NOMO-1 treated with DMSO at 0.1 percent for 48 hours (cell line): ENCODE measurements at regions not wholly inside any gene's neighbourhood (a gene's known extent, or its start where the extent isn't known, plus 50 kb on each side); places are given as distances from the start of the nearest gene placed in this dataset.

Experiments
- DNase-seq: peaks from one replicate; lab custom pipeline; 2025; ENCODE audit not compliant: unreplicated experiment; lab: John Stamatoyannopoulos, UW

DNA sequence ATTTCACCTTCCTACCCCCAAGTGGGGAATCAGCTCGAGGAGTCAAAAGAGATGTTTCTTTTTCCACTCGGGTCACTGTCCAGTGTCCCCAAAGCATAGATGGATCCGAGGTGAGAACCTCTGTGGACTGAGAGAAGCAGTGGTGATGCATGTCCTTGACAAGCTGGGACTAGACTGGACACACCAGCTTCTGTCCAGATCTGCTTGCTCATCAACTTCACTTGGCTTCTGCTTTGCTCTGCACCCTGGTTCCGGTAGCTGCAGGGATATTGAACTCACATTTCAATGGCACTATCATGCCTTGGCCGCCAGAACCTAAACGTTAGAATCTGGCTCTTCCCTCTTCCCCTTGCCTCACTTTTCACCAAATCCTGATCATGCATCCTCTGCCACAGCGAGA is 50.3 kb upstream of the CXCL12 start:
- DNase-seq = no peak

DNA sequence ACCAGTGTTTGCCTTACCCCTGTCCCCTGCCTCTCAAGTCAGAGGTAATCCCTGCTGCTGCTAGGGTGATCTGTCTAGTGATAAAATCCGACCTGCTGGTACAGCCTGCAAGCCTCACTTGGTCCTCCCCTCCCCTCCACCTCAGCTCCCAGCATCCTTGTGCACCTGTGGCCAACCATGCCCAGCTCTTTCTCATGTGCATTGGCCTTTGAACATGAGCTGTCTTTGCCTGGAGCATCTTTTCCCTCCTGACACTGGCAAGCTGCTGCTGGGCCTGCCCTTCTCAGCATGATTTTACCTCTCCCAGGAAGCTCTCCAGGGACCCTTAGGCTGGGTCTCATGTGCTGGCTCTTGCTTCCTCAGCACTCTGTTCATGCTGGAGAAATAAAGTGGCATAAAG is 51.3 kb upstream of the CXCL12 start:
- DNase-seq = no peak

DNA sequence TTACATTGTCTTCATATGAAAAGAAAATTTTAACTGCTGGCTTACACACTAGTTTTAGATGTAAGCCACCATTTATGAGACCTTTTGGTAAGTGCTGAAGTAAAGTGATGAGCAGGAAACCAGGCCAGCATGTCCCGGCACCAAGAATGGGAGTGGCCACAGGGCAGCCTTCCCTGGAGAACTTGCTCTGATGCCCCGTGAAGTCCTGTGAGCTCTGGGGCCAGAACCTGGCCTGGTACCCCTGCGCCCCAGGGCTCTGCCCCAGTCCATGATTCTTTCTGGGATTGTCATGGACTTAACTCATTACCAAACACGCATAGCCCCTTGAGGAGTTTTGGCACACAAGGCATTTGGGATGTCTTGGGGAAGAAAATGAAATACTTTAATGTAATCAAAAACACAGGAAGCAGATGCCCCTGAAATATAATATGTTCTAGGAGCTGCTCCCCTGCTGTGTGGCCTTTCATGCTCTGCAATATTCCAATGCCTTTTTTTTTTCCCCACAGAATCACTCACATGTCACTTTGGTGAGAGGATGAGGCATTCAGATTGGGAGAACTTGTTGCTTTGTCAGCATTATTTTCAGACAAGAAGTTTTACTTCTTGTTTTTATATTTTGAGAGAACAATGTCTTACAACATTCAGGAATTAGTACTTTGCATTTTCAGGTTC is 53.1 kb upstream of the CXCL12 start:
- DNase-seq = no peak

DNA sequence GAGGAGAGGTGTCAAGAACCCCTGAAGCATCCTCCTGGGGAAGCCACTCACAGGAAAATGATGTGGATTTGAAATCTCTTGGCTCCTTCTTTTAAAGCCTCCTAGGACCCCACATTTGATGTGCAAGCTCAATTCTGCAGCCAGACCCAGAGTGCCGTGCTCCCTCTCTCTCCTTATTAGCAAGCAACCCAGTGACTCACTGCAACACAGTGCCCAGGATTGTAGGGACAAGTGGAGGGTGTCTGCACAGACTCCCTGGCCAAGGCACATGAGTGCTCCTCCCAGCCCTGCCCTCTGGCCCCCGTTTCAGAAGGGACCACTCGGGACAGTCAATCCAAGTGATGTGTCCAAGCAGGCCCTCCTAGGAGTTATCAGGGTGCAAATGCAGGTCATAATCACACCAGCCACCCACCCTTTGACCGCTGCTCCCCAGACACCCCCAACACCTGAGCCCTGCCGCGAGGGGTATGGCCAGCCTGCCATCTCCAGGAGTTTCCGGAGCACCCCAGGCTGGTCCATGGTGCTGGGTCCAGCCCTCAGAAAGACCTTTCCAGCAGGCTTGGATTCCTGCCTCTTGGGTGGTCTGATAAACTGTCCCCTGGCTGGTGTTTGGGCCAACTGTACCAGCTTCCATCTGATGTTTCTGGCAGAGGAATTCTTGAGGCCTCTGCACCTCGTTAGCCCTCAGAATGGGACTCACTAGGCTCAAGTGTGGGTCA is 54.5 kb upstream of the CXCL12 start:
- DNase-seq = no peak

DNA sequence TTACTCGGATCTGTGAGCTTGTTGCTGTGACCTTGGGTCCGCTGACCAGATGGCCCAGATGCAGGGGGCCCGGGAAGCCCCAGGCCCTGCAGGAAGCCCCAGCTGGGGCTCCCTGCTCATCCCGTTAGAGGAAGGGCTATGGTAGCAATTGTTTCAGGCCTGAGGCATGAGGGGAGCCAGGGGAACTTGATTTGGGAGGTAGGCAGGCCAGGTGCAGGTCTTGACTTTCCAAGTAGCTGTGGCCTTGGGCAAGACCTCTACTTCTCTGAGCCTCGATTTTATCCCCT is 55.0 kb upstream of the CXCL12 start:
- DNase-seq = no peak

GRCh38 chr10:44457259-44457658 is 72.4 kb upstream of the CXCL12 start:
- no peak for DNase-seq

DNA sequence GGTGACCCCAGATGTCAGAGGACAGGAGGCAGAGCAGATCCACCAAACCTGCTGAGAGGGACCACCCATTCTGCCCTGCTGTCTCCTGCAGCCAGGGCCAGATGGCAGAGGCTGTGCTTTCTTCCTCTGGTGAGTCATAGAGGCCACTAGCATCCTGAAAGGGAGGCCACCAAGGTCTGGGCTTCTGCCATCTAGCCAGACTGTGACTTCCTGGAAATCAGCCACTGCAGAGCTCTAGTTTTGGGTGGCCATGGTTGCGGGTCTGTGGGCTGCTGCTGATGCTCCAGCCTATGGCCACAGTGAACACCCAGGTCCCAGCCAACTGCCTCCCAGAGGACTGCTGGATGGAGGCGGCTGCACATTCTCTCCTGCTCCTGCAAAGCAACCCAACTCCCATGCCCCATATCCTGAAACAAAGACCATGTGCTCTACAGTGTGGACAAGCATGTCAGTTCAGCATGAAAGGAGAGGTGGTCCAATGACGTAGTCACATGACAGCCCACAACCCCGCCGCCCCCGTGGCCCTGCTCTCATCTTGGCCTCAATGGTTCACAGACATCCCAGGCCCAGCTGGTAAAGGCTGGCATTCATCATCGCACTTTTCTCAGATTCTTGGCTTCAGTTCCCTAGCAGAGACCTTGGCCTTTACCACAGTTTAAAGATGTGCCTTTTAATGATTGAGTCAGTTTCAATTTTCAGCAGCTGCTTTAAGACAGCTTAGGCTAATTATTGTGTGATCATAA is 73.9 kb upstream of the CXCL12 start:
- no peak for DNase-seq

GRCh38 chr10:44459671-44460070 is 74.8 kb upstream of the CXCL12 start:
- DNase-seq = no peak

- DNase-seq = no peak
Measured at GRCh38 chr10:44460416-44460815, 75.5 kb upstream of the CXCL12 start.

DNA sequence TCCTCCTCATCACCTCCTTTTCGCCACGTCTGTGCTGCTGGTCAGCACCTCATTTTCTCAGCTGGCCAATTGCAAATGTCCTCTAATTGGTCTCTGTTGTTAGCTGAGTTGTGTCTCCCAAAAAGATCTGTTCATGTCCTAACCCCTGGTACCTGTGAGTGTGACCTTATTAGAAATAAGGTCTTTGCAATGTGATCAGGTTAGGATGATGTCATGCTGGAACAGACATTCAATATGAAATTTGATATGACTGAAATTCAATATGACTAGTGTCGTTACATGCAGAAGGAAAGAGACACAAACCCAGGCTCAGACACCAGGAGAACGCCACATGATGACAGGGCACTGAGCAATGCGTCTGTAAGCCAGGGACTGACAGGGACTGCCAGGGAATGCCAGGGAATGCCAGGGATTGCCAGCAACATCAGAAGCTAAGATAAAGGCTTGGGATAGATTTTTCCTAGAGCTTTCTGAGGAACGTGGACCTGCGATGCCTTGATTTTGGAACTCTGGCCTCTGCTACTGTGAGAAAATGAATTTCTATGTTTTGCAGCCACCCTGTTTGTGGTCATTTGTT is 77.5 kb upstream of the CXCL12 start:
- no peak for DNase-seq

GRCh38 chr10:44463511-44464121 is 78.7 kb upstream of the CXCL12 start:
- no peak for DNase-seq

DNA sequence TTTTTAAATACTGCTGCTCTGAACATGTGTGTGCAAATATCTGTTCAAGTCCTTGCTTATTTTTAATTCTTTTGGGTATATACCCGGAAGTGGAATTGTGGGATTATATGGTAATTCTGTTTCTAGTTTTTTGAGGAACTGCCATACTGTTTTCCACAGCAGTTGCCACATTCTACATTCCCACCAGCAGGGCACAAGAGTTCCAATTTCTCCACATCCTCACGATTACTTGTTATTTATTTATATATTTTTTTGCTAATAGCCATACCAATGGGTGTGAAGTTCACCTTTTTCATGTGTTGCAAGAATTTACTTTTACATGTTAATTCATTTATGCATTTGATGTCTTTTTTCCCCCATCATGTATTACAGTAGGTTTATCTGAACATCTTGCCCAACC is 79.6 kb upstream of the CXCL12 start:
- no peak for DNase-seq

DNA sequence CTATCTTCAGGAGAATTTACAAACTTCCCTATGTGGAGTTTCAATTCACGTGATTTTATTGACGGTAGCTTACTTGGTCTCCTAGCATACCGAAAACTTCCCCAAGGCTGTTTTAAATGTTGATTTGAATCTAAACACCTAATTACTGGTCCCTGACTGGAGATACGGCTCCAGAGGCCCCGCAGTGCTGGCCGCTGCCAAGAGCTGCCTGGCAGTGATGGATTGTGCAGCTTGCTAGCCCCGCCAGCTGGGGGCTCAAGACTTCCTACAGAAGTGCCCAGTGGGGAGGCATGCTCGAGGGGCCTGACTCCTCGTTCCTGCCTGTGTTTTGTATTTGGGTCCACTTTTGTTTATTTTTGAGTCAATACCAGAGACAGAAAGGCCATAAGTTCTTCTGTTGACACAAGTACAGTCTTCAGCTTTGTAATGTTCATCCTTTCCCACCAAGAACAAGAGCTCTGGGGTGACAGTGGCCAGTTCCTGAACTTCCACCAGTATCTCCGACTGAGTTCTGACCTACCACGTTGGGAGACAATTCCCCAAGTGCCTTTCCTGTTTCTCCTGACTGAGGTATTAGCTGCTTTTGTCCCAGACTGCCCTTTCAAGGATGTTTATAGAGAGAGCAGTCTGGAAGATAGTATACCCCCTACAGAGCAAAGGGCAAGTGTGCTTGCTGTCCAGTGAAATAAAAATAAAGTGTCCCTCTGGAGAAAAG is 80.7 kb upstream of the CXCL12 start:
- DNase-seq = no peak

DNA sequence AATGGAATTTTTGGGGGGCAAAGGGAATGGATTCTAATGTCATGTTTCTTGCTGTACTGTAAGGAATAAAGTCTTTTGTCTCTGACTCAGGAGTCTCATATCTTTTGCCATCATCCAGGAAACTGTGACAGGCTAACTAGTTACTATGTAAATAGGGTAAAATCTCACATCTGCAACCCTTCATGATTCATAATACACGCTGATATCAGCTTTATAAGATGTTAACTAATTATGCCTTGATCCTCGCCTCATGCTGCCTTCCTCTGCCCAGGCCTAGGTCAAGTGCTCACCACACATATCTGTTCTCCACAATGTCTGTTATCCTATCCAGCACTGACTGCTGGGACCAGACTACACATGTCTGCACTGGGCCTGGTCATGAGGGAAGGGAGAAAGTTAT is 81.3 kb upstream of the CXCL12 start:
- no peak for DNase-seq

DNA sequence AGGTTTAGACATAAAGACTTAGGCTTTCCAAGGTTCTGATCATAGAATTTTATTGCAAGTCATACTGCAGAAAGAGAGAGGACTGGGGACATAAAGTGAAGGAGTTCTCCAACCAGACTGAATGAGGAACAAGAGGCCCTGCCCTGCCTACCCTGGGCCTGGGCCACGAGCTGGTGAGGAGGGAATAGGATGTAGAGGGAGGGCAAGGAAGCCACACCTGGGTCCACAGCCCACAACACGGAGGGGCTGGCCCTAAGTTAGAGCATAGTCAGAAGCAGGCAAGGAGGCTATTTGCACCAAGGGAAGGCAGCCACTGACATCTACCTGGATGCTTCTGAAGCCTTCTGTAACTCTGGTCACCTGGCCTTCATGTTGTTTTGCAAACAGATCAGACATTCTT is 82.2 kb upstream of the CXCL12 start:
- no peak for DNase-seq

DNA sequence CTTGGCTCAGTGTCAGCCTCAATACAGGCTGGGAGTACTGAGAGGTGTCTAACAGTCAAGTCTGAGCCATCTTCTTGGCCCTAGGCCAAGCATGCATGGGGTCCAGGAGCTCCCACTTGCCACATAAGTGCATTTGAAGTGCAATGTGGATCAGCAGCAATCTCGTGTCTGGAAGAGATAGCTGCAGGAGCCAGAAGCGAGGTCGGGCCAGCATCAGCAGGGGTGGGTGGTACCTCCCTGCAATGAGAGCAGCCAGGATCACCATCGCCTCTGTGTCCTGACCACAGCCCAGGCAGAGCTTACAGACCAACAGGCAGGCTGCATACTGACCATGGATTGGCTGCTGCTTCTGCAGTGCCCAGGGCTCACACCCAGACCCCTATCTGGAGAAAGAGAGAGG is 83.0 kb upstream of the CXCL12 start:
- DNase-seq = no peak

DNA sequence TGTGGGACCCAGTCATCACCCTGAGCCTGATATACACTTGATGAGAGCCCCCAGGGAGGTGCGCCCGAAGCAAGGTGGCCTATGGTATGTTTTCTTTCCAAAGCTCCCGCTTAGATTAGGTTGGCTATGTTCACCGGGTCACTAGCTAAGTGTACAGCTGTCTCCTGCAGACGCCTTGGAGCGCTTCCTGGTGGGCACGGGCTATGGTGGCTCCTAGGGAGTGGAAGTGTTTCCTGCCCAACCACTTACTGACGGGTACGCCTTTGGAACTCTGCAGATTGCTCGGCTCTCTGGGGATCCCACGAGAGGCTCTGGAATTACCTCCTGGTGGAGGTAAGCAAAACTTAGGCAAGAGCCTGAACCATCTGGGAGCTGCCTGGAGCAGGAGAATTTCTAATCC is 83.6 kb upstream of the CXCL12 start:
- DNase-seq = no peak

- DNase-seq = no peak
Measured at GRCh38 chr10:44468965-44469364, 84.1 kb upstream of the CXCL12 start.

DNA sequence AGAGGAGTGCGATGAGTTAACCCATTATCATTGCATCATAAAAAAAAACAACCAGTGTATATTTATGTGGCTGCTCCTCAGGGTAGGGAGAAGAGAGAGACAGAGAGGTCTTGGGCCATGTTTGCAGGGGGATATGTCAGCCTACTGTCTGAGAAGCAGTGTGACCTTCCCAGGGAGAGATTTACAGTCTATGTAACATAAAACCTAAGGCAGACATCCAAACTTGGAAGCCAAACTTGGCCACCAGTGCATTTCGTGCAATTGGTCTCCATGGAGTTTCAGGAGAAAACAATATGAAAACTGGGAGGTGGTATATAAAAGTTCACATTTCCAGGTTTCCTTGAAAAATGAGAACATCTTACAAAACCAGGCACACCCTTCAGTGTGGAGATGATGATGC is 85.9 kb upstream of the CXCL12 start:
- DNase-seq = no peak

DNA sequence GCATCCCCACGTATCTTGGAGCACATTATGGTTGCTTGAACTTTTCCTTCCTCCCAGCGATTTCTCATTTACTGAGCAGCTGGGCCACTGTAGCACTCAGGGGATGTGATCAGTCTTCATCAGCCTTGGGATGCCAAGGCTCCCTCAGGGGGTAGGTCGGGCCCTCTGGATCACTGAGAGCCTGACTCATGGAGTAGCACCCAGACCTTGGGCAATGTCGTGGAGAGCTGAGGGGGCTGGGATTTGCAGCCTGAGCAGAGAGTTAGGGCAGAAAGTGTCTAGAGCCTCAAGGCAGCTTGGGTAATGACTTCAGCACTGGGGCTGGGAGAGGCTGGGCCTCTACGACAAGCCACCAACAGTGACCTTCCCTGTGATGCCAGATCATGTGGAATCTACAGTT is 86.5 kb upstream of the CXCL12 start:
- no peak for DNase-seq

GRCh38 chr10:44473146-44473545 is 88.2 kb upstream of the CXCL12 start:
- DNase-seq = no peak
